Adipocyte (in vitro differentiated cells): ENCODE measurements at regions not wholly inside any gene's neighbourhood (a gene's known extent, or its start where the extent isn't known, plus 50 kb on each side); places are given as distances from the start of the nearest gene placed in this dataset.
A peak's percentile ranks its signal among the peaks of the same experiment; 100 is the strongest.

ENCODE experiments used
- DNase-seq: peaks from one replicate; pipeline ENCODE4 v3.0.0-alpha.2; 2015; ENCODE audit warnings: low read depth
- H3K27me3 ChIP-seq: replicated peaks from 2 replicates; pipeline ENCODE4 v1.7.0; 2013; ENCODE audit warnings: mild to moderate bottlenecking, low read length, moderate library complexity; ENCODE audit not compliant: control insufficient read depth, insufficient read depth
- H3K36me3 ChIP-seq: 2 replicates; pipeline ENCODE4 v1.7.0; 2013; ENCODE audit warnings: low read length, mild to moderate bottlenecking, moderate library complexity; ENCODE audit not compliant: control insufficient read depth, insufficient read depth, severe bottlenecking
- H3K4me1 ChIP-seq: 2 replicates; pipeline ENCODE4 v1.7.0; 2013; ENCODE audit warnings: mild to moderate bottlenecking, low read length, moderate library complexity; ENCODE audit not compliant: control insufficient read depth, insufficient read depth
- H3K4me3 ChIP-seq: 2 replicates; pipeline ENCODE4 v1.7.0; 2013; ENCODE audit warnings: mild to moderate bottlenecking, low read length, moderate library complexity
- H3K9ac ChIP-seq: 2 replicates; pipeline ENCODE4 v1.7.0; 2013; ENCODE audit warnings: mild to moderate bottlenecking, low read length, moderate library complexity
- H3K9me3 ChIP-seq: 2 replicates; pipeline ENCODE4 v1.7.0; 2013; ENCODE audit warnings: mild to moderate bottlenecking, low read length, moderate library complexity; ENCODE audit not compliant: control insufficient read depth

GRCh38 chr16:35344012-35344762 lies 1884.8 kb downstream of the TP53TG3F start:
- Histone ChIP-seq H3K4me3 (no peak overlapping the region), H3K27me3 (no peaks in the 10 kb centered on the region), H3K9me3 (peaks cover 14% of the 10 kb centered on the region), H3K9ac (no peak overlapping the region), H3K36me3 (no peaks in the 10 kb centered on the region), H3K4me1 (no peaks in the 10 kb centered on the region)
- DNase-seq, result no peak

DNA sequence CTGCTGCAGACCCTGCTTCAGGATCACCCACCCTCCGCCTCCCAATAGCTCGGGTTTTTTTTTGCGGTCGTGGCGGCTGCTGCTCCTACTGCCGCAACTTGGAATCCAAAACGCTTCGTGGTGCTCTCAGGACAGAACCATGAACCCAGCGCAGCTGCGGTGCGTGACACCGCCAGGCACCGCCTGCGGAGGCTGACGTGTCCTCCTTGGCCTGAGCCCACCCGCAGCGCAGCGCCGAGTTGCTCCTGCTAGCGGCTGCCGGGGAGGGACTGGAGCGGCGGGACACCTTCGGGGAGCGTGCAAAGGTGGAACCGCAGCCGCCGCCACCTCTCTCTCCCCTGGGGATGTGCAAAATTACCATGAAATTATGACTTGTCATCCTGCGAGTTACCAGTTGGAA lies 1893.0 kb downstream of the TP53TG3F start:
- Histone ChIP-seq H3K9me3 (no peaks in the 10 kb centered on the region), H3K9ac (no peak overlapping the region), H3K27me3 (no peaks in the 10 kb centered on the region), H3K4me1 (no peaks in the 10 kb centered on the region), H3K36me3 (no peaks in the 10 kb centered on the region), H3K4me3 (no peak overlapping the region)
- DNase-seq, result no peak

DNA sequence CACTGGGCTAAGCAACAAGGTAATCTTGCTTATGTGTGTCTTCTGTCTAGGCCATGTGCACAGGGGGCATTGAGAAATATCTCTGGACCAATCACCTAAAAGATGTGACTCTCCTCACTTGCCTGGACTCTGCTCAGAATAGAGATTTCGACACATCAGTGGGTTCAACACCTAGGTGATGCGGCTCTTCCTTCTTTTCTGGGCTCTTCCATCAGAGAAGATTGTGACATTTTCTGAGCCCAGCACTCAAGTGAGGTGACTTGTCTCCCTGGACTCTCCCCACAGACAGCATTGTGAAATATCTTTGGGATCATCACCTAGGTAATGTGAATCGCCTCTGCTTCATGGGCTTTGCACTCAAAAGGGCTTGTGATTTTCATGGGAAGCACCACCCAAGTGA lies 1904.1 kb downstream of the TP53TG3F start:
- no peaks in the 10 kb centered on the region for H3K4me1 ChIP-seq
- no peaks in the 10 kb centered on the region for H3K27me3 ChIP-seq
- H3K9me3 ChIP-seq, result no peaks in the 10 kb centered on the region
- H3K9ac ChIP-seq, result no peak overlapping the region
- no peaks in the 10 kb centered on the region for H3K36me3 ChIP-seq
- H3K4me3 ChIP-seq, result no peak overlapping the region
- no peak for DNase-seq

DNA sequence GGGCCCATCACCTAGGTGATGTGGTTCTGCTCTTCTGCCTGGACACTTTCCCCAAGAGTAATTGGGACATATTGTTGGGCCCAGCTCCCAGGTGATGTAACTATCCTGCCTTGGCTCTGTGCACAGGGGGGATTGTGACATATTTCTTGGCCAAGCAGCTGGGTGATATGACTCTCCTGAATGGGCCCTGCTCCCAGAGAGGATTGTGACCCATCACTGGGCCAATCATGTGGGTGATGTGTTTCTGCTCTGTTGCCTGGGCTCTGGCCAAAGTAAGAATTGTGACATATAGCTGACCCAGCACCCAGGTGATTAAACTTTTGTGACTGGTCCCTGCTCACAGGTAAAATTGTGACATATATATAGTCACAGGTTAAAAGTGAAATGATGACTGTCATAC lies 1904.9 kb downstream of the TP53TG3F start:
- H3K4me1 ChIP-seq, result no peaks in the 10 kb centered on the region
- no peak overlapping the region for H3K4me3 ChIP-seq
- H3K9me3 ChIP-seq, result no peaks in the 10 kb centered on the region
- DNase-seq, result no peak
- H3K36me3 ChIP-seq, result no peaks in the 10 kb centered on the region
- no peaks in the 10 kb centered on the region for H3K27me3 ChIP-seq
- no peak overlapping the region for H3K9ac ChIP-seq

DNA sequence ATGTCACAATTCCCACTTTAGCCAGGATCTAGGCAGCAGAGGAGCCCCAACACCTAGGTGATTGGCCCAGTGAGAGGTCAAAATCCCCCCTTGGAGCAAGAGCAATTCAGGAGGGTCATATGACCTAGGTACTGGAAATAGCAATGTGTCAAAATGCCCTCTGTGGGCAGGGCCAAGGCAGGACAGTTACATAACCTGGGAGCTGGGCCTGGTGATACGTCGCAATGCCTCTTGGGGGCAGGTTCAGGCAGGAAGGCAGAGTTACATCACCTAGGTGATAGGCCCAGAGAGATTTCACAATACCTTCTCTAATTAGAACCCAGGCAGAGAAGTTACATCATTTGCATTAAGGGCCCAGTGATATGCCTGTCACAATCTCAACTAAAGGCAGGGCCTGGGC lies 1906.3 kb downstream of the TP53TG3F start:
- Histone ChIP-seq H3K4me1 (no peaks in the 10 kb centered on the region), H3K4me3 (no peak overlapping the region), H3K9ac (no peak overlapping the region), H3K36me3 (no peaks in the 10 kb centered on the region), H3K9me3 (no peaks in the 10 kb centered on the region), H3K27me3 (no peaks in the 10 kb centered on the region)
- DNase-seq, result no peak

- no peaks in the 10 kb centered on the region for H3K27me3 ChIP-seq
- DNase-seq, result no peak
- no peak overlapping the region for H3K4me3 ChIP-seq
- H3K4me1 ChIP-seq, result no peaks in the 10 kb centered on the region
- no peak overlapping the region for H3K9ac ChIP-seq
- no peaks in the 10 kb centered on the region for H3K36me3 ChIP-seq
- no peaks in the 10 kb centered on the region for H3K9me3 ChIP-seq
These were observed 1911.2 kb downstream of the TP53TG3F start for GRCh38 chr16:35370617-35371016.

GRCh38 chr16:35377142-35377541 lies 1917.7 kb downstream of the TP53TG3F start:
- no peak overlapping the region for H3K4me3 ChIP-seq
- H3K9ac ChIP-seq, result no peak overlapping the region
- H3K27me3 ChIP-seq, result no peaks in the 10 kb centered on the region
- H3K9me3 ChIP-seq, result no peaks in the 10 kb centered on the region
- no peak for DNase-seq
- H3K36me3 ChIP-seq, result no peaks in the 10 kb centered on the region
- H3K4me1 ChIP-seq, result no peaks in the 10 kb centered on the region

- no peaks in the 10 kb centered on the region for H3K9me3 ChIP-seq
- DNase-seq, result no peak
- no peaks in the 10 kb centered on the region for H3K36me3 ChIP-seq
- no peaks in the 10 kb centered on the region for H3K27me3 ChIP-seq
- no peak overlapping the region for H3K4me3 ChIP-seq
- no peaks in the 10 kb centered on the region for H3K4me1 ChIP-seq
- no peak overlapping the region for H3K9ac ChIP-seq
These were observed 1927.2 kb downstream of the TP53TG3F start for GRCh38 chr16:35386619-35387018.

- no peaks in the 10 kb centered on the region for H3K27me3 ChIP-seq
- peak; percentile 28 for DNase-seq
- H3K9ac ChIP-seq, result no peak overlapping the region
- H3K4me1 ChIP-seq, result no peaks in the 10 kb centered on the region
- H3K4me3 ChIP-seq, result no peak overlapping the region
- H3K36me3 ChIP-seq, result no peaks in the 10 kb centered on the region
- no peaks in the 10 kb centered on the region for H3K9me3 ChIP-seq
These were observed 1931.9 kb downstream of the TP53TG3F start for GRCh38 chr16:35391328-35391727.

- H3K36me3 ChIP-seq, result no peaks in the 10 kb centered on the region
- no peaks in the 10 kb centered on the region for H3K9me3 ChIP-seq
- no peak overlapping the region for H3K4me3 ChIP-seq
- no peak overlapping the region for H3K9ac ChIP-seq
- DNase-seq, result no peak
- no peaks in the 10 kb centered on the region for H3K4me1 ChIP-seq
- no peaks in the 10 kb centered on the region for H3K27me3 ChIP-seq
These were observed 1938.8 kb downstream of the TP53TG3F start for GRCh38 chr16:35398180-35398579.

GRCh38 chr16:35399133-35399532 lies 1939.7 kb downstream of the TP53TG3F start:
- no peak for DNase-seq
- H3K4me1 ChIP-seq, result no peaks in the 10 kb centered on the region
- no peak overlapping the region for H3K4me3 ChIP-seq
- H3K27me3 ChIP-seq, result no peaks in the 10 kb centered on the region
- H3K9me3 ChIP-seq, result no peaks in the 10 kb centered on the region
- H3K36me3 ChIP-seq, result no peaks in the 10 kb centered on the region
- no peak overlapping the region for H3K9ac ChIP-seq

DNA sequence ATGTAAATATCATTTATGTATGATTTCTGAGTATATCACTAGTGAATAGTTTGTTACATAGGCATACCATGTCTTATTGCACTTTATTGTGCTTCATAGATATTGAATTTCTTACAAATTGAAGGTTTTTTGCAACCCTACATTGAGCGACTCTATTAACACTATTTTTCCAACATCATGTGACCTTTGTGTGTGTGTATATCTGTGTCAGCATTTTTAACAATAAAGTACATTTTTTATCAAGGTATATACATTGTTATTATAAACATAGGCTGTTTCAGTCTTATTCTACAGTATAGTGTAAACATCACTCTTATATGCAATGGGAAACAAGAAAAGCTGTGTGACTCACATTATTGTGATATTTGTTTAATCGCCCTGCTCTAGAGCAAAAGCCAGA lies 1944.9 kb downstream of the TP53TG3F start:
- H3K9ac ChIP-seq, result no peak overlapping the region
- no peaks in the 10 kb centered on the region for H3K27me3 ChIP-seq
- DNase-seq, result no peak
- no peaks in the 10 kb centered on the region for H3K36me3 ChIP-seq
- peaks cover 6% of the 10 kb centered on the region for H3K9me3 ChIP-seq
- H3K4me3 ChIP-seq, result no peak overlapping the region
- H3K4me1 ChIP-seq, result no peaks in the 10 kb centered on the region
